Heart left ventricle (tissue), 16 donors: ENCODE measurements at regions not wholly inside any gene's neighbourhood (a gene's known extent, or its start where the extent isn't known, plus 50 kb on each side); places are given as distances from the start of the nearest gene placed in this dataset.
A peak's percentile ranks its signal among the peaks of the same experiment; 100 is the strongest.

Source experiments
- ATAC-seq, 4 donors: fragments of 200-7000 bp; cut with Tn5 transposase; one replicate each; pipeline ENCODE4 v1.9.1; 2020 to 2022; ENCODE audit warnings: moderate library complexity in 4 of 4, mild to moderate bottlenecking in 3 of 4, moderate number of reproducible peaks in 1 of 4
- DNase-seq, 5 donors: peaks; one replicate each; pipeline ENCODE4 v3.0.0-alpha.2; 2020
- H3K27ac ChIP-seq, 12 donors: fragments of 200-600 bp; sonication (generic) in 4 of 12; one replicate each; pipeline versions ENCODE4 v1.5.0 to v1.8.0; 2016 to 2022; ENCODE audit warnings: mild to moderate bottlenecking in 2 of 12
- H3K27me3 ChIP-seq, 9 donors: fragments of 200-600 bp; sonication (generic) in 2 of 9; one replicate each; pipeline versions ENCODE4 v1.5.1 to v1.8.0; 2016 to 2022; ENCODE audit warnings: mild to moderate bottlenecking in 3 of 9
- H3K36me3 ChIP-seq, 9 donors: fragments of 200-600 bp; sonication (generic) in 2 of 9; one replicate each; pipeline versions ENCODE4 v1.5.0 to v1.8.0; 2018 to 2022; ENCODE audit warnings: mild to moderate bottlenecking in 2 of 9
- H3K4me1 ChIP-seq, 12 donors: fragments of 200-600 bp; sonication (generic) in 4 of 12; one replicate each; pipeline versions ENCODE4 v1.5.0 to v1.8.0; 2016 to 2022; ENCODE audit warnings: mild to moderate bottlenecking in 3 of 12
- H3K4me3 ChIP-seq, 12 donors: fragments of 200-600 bp; sonication (generic) in 4 of 12; one replicate each; pipeline versions ENCODE4 v1.5.0 to v1.8.0; 2017 to 2022; ENCODE audit warnings: mild to moderate bottlenecking in 9 of 12, moderate library complexity in 4 of 12
- H3K9me3 ChIP-seq, 12 donors: fragments of 200-600 bp; sonication (generic) in 4 of 12; one replicate each; pipeline versions ENCODE4 v1.5.0 to v1.8.0; 2016 to 2022; ENCODE audit warnings: mild to moderate bottlenecking in 1 of 12
- POLR2A ChIP-seq, 2 donors: fragments of 450-650 bp; IDR thresholded peaks; one replicate each; pipeline ENCODE4 v1.6.1; 2017; ENCODE audit warnings: antibody characterized with exemption in 2 of 2, mild to moderate bottlenecking in 2 of 2, moderate library complexity in 2 of 2
- WGBS, 4 donors: extraction: QIAGEN DNeasy Blood & Tissue Kit in 2 of 4; methylation state at CpG; one replicate each; pipeline versions ENCODE4 v1.1.5 to v1.1.7; 2013 to 2018; 5-methylcytosine and 5-hydroxymethylcytosine counted together
- intact Hi-C, 10 donors: fragments of 100-400 bp; cut with DNase I; formaldehyde crosslinking; loops; one replicate each; pipeline versions ENCODE4 v1.11.1 to v1.14.2; 2022
- TF ChIP-seq, protein P1 (sequence below), 12 donors: fragments of 200-600 bp; sonication (generic) in 4 of 12; IDR thresholded peaks; one replicate each; pipeline versions ENCODE4 v1.5.0 to v1.8.0; 2018 to 2022; ENCODE audit warnings: antibody characterized with exemption in 12 of 12, mild to moderate bottlenecking in 5 of 12
- donor health status: ischemic (EF 13 %, LVEDD 7.1; RV severe dilation, severe dysfunction).
- donor health status: healthy with polysubstance abuse.
- donor health status: DM: no; HTN: yes; CAD: no.
- donor health status: DM: no; HTN: no; CAD: no.
- donor health status: ischemic (EF 25% LVEDD 6.9; RV normal size, moderate dysfunction).
- donor health status: ischemic (EF 25% LVEDD 5.7; RV mildly dilated, moderate dysfunction).
- donor health status: healthy.
- donor health status: DM: yes; HTN: yes; CAD: no.
- donor health status: ischemic (EF 35%, LVEDD 5.7; RV mildly dilated, moderate dysfunction).
- donor health status: nonischemic (EF 11% LVEDD 7.7; RV severe dilation, severe dysfunction).
- donor health status: DM: yes; HTN: yes; CAD: no.
- donor health status: PGD.
- donor health status: ischemic (EF 29% LVEDD 5.4; RV normal size, mild dysfunction).
- donor health status: nonischemic (EF 23%, LVEDD 6.1; RV moderate dilation, normal function).

DNA sequence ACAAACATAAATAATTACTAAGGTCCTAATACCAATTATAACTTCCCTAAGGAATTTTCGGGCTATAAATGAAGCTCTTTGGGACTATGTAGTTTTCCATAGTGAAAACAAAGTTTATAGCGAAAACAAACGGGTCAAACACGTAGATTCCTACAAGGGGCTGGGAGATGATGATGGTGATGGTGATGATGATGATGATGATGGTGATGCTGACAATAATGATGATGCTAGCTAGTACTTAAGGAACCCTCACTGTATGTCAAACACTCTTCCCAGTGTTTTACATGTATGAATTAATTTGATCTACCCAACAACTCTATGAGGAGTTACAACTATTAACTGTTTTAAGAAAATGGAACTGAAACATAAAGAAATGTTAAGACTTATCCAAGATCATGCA is 63.7 kb upstream of the PIK3R1 start:
- DNase-seq = no peak
- 73 to 96% (median 88%) methylated on average over 4 of the region's 4 CpGs for WGBS, 4 donors
- Histone ChIP-seq H3K27ac (no peak overlapping the region), H3K27me3 (no peaks in the 10 kb centered on the region), H3K4me1 (peaks cover 0 to 6% (median 0%) of the 10 kb centered on the region in 12 donors), H3K9me3 (no peaks in the 10 kb centered on the region), H3K4me3 (no peak overlapping the region), H3K36me3 (no peaks in the 10 kb centered on the region)
- no peak for ATAC-seq
- intact Hi-C loops = no loop called here
- TF ChIP-seq, protein P1, sequence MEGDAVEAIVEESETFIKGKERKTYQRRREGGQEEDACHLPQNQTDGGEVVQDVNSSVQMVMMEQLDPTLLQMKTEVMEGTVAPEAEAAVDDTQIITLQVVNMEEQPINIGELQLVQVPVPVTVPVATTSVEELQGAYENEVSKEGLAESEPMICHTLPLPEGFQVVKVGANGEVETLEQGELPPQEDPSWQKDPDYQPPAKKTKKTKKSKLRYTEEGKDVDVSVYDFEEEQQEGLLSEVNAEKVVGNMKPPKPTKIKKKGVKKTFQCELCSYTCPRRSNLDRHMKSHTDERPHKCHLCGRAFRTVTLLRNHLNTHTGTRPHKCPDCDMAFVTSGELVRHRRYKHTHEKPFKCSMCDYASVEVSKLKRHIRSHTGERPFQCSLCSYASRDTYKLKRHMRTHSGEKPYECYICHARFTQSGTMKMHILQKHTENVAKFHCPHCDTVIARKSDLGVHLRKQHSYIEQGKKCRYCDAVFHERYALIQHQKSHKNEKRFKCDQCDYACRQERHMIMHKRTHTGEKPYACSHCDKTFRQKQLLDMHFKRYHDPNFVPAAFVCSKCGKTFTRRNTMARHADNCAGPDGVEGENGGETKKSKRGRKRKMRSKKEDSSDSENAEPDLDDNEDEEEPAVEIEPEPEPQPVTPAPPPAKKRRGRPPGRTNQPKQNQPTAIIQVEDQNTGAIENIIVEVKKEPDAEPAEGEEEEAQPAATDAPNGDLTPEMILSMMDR (IDR thresholded peaks at IDR 0.05) = no peak

DNA sequence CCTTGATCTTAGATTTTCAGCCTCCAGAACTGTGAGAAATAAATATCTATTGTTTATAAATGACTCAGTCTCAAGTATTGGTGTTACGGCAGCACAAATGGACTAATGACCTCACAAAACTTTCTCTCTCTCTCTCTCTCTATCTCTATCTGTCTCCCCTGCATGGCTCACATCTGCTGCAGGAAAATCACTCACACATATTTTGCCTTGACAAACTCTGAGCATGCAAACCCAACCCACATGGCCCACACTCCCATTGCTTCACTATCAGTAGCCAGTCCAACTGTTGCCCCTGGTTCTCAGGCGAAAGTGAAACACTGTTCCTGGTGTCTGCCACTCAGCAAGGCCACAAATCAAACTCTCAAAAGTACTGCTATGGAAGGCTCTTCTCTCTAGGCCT is 66.4 kb upstream of the PIK3R1 start:
- Histone ChIP-seq H3K27ac (peak overlapping the region in 1 of 12 donors; percentile 16), H3K4me1 (peaks cover 0 to 6% (median 0%) of the 10 kb centered on the region in 12 donors), H3K27me3 (no peaks in the 10 kb centered on the region), H3K9me3 (no peaks in the 10 kb centered on the region), H3K4me3 (no peak overlapping the region), H3K36me3 (no peaks in the 10 kb centered on the region)
- DNase-seq (no peak), ATAC-seq (no peak)
- intact Hi-C loops = no loop called here
- TF ChIP-seq POLR2A (IDR thresholded peaks at IDR 0.05) = no peak
- TF ChIP-seq, protein P1 (IDR thresholded peaks at IDR 0.05) = no peak
- WGBS, 4 donors = 77 to 86% (median 82%) methylated on average over 2 of the region's 2 CpGs

DNA sequence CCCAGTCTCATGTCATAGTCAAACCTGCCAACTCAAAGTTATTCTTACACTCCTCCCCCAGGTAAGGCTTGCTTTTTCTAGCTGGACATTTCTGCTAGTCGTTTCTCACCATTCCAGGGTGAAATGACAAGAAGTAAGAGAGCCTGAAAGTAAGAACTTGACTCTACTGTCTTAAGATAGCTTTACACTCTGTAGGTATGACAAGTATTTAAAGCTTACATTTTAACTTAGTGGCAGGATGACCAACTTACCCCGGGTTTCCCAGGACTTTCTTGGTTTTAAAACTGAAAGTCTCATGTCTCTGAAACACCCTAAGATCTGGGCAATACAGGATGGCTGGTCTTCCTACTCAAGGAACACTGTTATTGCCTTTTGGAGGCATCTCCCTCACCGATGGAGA is 67.5 kb upstream of the PIK3R1 start:
- intact Hi-C loops = no loop called here
- ATAC-seq = peak in 1 of 4 donors; percentile 10

DNA sequence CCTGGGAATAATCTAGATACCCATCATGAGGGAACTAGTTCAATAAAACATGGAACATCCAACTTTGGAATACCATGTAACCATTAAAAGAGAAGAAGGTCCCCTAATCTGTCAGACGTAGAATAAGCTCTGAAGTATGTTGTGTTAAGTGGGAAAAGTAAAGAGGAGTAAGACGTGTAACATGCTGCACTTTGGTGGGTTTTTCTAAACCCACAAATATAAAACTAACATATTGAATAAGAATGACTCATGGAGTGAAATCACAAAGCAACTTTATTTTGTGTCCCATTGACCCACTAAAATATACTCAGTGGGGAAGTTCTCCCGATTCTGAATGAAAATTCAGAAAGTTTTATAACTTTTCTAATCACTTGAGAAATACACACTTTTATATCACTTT is 67.9 kb upstream of the PIK3R1 start:
- Histone ChIP-seq H3K4me3 (no peak overlapping the region), H3K27ac (no peak overlapping the region), H3K36me3 (no peaks in the 10 kb centered on the region), H3K9me3 (peaks cover 0 to 5% (median 0%) of the 10 kb centered on the region in 12 donors), H3K27me3 (no peaks in the 10 kb centered on the region), H3K4me1 (peaks cover 0 to 6% (median 0%) of the 10 kb centered on the region in 12 donors)
- 78 to 96% (median 93%) methylated on average over 3 of the region's 3 CpGs for WGBS, 4 donors
- no peak for DNase-seq
- ATAC-seq = no peak
- TF ChIP-seq POLR2A (IDR thresholded peaks at IDR 0.05) = no peak
- TF ChIP-seq, protein P1 (IDR thresholded peaks at IDR 0.05) = no peak
- intact Hi-C loops = no loop called here

More for the DNA sequence above, 67.5 kb upstream of the PIK3R1 start:
- H3K9me3 ChIP-seq = peaks cover 0 to 5% (median 0%) of the 10 kb centered on the region in 12 donors
- no peak overlapping the region for H3K4me3 ChIP-seq
- H3K27ac ChIP-seq = no peak overlapping the region
- TF ChIP-seq, protein P1 (IDR thresholded peaks at IDR 0.05) = no peak
- no peak for TF ChIP-seq POLR2A (IDR thresholded peaks at IDR 0.05)
- DNase-seq = no peak
- peaks cover 0 to 6% (median 0%) of the 10 kb centered on the region in 12 donors for H3K4me1 ChIP-seq
- H3K27me3 ChIP-seq = no peaks in the 10 kb centered on the region
- WGBS, 4 donors = 81 to 86% (median 85%) methylated on average over 3 of the region's 3 CpGs
- H3K36me3 ChIP-seq = no peaks in the 10 kb centered on the region
